Fibroblast of skin of scalp (primary cell): ENCODE measurements at regions not wholly inside any gene's neighbourhood (a gene's known extent, or its start where the extent isn't known, plus 50 kb on each side); places are given as distances from the start of the nearest gene placed in this dataset.

Source experiments
- DNase-seq: peaks from one replicate; pipeline ENCODE4 v3.0.0-alpha.2; 2013

- no peak for DNase-seq
These were observed 80.1 kb upstream of the SDK2 start for GRCh38 chr17:73724341-73724740.

DNA sequence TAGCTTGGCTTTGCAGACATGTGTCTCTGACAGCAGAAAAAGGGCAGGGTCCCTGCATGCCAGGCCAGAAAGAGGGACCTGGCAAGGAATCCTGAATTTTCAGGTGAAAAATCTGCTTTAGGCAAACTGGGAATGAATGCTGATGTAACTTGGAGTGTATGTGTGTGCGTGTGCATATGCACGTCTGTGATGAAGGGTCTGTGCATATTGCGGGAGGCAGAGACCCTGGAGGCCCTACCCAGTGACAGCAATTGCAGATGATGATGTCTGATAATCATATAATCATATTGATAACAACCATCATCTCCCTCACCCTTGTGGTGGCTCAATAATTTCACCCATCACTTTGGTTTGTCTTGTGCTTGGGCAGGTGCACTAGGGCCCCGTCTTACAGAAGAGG, 80.7 kb upstream of the SDK2 start:
- DNase-seq, result no peak

GRCh38 chr17:73725794-73726515, 81.7 kb upstream of the SDK2 start:
- DNase-seq, result no peak

- DNase-seq, result no peak
These were observed 83.7 kb upstream of the SDK2 start for GRCh38 chr17:73727941-73728340.

GRCh38 chr17:73729101-73729500, 84.9 kb upstream of the SDK2 start:
- DNase-seq, result no peak

DNA sequence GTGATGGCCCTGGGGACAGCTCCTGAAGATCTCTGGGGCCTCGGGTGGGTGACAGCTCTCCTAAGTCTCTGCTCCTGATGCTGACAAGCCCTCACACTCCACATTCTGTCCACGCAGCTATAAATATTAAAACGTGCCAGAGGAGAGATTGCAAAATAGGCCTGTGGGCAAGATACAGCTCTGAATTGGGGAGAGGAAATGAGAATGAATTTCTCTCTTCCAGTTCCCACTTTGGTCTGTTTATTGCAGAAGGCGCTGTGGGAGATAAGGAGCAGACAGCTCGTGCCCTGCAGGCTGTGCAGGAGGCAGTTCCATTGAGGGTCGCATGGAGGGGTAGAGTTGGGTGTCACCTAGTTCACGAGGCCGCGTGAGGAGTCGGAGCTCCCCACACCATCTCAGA, 87.5 kb upstream of the SDK2 start:
- no peak for DNase-seq

DNA sequence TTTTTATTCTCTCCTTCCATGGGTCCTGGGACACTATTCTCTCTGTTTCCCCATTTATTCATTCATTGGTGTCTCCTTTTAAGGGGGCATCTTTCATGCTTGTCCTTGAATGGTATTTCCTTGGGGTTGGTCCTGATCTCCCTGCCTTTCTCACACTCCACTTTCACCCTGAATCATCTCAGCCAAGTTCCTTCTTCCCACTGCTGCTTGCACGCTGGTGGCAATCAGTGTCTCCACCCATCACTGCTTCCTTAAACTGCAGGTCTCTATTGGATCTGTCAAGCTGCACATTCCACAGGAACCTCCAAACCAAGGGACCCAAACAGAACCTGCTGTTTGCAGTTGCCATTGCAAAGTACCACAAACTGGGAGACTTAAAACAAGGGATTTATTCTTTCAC, 89.3 kb upstream of the SDK2 start:
- DNase-seq, result no peak

GRCh38 chr17:73735245-73735644, 91.0 kb upstream of the SDK2 start:
- no peak for DNase-seq

GRCh38 chr17:73738751-73739575, 94.7 kb upstream of the SDK2 start:
- no peak for DNase-seq

DNA sequence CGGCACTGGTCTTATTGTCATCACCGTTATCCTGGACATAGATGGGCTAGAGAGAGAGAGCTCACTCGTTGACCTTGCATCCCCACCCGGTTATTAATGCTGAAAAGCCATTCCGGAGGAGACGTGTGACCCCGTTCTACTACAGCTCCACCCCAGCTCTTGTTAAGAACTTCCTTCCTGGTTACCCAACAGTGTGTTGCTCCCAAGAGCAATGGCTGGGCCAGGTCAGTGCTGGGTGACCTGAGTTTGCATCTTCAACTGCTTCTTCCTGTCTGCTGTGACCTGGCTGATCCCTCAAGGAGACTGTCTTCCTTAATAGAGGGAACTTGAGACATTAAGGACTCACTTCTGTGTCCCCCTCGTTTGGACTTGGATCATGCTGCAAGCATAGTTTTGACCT, 96.1 kb upstream of the SDK2 start:
- DNase-seq, result no peak

- no peak for DNase-seq
These were observed 98.7 kb upstream of the SDK2 start for GRCh38 chr17:73742948-73743381.

GRCh38 chr17:73743518-73744201, 99.4 kb upstream of the SDK2 start:
- no peak for DNase-seq

DNA sequence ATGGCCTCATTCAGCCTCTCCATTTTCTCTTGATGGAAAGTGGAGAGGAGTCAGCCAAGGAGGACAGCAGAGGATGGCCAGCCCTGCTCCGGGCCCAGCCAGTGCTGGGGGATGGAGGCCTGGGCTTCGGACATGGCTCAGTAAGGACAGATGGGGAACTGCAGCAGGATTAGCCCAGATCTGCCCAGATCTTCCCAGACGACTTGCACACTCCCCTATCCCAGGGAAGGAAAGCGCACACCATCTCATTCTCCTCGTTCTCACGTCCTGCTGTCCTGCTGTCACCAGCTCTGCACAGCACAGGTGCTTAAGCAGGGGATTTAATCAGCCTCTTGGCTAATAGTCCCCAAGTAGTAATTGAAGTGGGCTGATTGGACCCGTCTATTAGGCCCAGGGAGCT, 100.2 kb upstream of the SDK2 start:
- DNase-seq, result no peak

DNA sequence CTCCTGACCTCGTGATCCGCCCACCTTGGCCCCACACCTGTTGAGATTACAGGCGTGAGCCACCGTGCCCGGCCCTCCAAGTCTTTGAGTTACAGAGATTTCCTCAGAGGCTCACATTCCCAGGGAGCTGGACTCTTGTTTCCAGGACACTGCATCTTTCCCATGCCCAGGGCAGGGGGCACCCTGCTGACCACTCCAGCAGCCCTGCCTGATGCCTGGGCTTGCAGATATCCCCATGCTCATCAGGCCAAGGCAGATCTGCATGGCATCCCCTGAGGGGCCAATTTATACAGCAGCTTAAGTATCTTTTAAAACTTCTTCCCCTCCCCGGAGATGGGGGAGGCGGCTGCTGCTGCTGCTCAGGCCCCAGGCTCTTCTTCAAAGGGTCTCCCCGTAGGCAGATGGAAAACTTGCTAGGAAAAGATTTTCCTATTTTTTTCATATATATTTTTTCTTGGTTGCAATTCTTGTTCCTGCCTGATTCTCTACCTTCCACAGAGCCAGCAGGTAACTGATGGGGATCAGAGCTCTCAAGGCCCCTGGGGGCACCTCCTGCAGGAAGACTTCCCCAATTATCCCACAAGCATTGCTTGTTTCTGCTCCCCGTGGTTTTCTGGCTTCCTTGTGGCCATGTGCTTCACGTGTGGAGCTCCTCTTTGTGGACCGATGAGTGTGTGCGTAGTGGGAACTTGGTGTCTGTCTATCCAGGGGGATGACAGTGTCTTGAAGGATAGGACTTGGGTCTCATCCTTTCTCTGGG, 102.2 kb upstream of the SDK2 start:
- no peak for DNase-seq

DNA sequence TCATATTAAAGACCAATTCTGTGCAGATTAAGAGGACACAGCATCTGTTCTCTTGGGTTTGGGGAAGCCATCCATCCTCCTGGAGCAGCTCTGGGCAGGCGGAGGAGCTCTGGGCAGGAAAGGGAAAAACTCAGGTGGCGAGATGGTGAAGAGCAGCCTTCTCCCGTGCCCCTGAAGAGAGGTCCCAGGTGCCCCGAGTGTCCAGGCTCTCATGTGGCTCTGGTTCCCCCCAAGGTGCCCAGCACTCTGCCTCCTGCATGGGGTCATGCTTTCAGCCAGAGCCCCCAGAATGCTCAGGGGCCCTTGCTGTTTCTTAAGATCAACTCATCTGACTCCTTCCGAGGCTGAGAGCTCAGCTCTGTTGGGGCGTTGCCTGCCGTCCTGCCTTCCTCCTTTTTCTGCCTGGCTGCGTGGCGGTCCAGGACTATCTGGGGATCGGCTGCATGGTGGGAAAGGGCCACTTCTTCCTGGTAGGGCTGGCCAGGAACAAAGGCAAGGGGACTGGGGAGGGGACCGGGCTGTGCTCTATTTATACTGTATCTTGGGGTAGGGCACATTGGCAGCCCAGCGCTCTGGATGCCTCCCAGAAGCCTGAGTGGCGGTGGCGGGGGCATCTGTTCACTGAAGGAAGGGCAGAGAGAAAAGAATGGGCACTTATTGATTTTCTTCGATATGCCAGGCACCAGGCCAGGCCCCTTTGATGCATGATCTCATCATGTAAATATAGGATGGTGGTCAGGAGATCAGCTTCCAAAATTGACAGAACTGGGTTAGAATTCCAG, 103.2 kb upstream of the SDK2 start:
- no peak for DNase-seq

- DNase-seq, result no peak
These were observed 104.3 kb upstream of the SDK2 start for GRCh38 chr17:73748508-73748907.

DNA sequence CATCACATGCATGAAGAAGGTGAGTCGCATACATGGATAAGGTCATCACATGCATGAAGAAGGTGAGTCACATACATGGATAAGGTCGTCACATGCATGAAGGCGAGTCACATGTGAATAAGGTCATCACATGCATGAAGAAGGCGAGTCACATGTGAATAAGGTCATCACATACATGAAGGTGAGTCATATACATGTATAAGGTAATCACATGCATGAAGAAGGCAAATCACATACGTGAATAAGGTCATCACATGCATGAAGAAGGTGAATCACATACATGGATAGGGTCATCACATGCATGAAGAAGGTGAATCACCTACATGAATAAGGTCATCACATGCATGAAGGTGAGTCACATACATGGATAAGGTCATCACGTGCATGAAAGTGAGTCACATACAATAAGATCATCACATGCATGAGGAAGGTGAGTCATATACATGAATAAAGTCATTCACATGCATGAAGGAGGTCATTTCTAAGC, 105.1 kb upstream of the SDK2 start:
- no peak for DNase-seq

GRCh38 chr17:73749928-73750605, 105.8 kb upstream of the SDK2 start:
- DNase-seq, result no peak

GRCh38 chr17:73750975-73751374, 106.7 kb upstream of the SDK2 start:
- DNase-seq, result no peak

DNA sequence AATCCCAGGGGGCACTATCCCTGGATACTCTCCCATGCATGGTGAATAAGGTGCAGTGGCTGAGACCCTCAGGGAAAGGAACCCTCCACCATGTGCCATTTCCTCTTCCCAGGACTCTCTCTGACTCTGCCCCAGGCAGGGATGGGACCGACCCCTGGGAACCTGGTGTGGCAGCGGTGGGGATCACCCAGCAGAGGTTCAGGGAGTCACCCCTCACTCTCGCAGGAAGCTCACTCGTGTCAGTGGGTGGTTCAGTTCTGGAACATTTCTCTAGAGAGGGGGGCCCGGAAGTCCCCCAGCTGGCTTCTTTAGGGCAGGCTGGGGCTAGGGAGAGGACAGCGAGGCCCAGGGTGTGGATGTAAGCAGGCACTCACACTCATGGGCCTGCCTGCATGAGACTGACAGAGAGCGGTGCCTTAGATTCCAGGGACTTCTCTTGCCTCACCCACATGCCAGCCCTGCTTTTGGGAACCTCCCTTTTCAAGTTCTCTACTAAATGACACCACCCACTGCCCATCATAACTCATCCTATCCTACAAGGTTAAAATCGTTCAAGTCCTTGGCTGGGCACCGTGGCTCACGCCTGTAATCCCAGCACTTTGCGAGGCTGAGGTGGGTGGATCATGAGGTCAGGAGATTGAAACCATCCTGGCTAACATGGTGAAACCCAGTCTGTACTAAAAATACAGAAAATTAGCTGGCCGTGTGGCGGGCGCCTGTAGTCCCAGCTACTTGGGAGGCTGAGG, 109.7 kb upstream of the SDK2 start:
- DNase-seq, result no peak
